GM19023 (cell line): ENCODE measurements at regions not wholly inside any gene's neighbourhood (a gene's known extent, or its start where the extent isn't known, plus 50 kb on each side); places are given as distances from the start of the nearest gene placed in this dataset.
A peak's percentile ranks its signal among the peaks of the same experiment; 100 is the strongest.

Source experiments
- ATAC-seq: cut with Tn5 transposase; IDR thresholded peaks from one replicate; pipeline ENCODE4 v1.9.1; 2021; ENCODE audit warnings: mild to moderate bottlenecking, moderate library complexity; ENCODE audit not compliant: unreplicated experiment

GRCh38 chr4:120528428-120528827, 394.1 kb downstream of the PRDM5 start:
- no peak for ATAC-seq

- no peak for ATAC-seq
Observed at GRCh38 chr4:120526033-120526432, 396.5 kb downstream of the PRDM5 start.

- no peak for ATAC-seq
Observed at GRCh38 chr4:120525106-120525505, 397.4 kb downstream of the PRDM5 start.

- ATAC-seq, result no peak
Observed at GRCh38 chr4:120524237-120524636, 398.3 kb downstream of the PRDM5 start.

- ATAC-seq, result no peak
Observed at GRCh38 chr4:120520761-120521160, 401.8 kb downstream of the PRDM5 start.

GRCh38 chr4:120517966-120518365, 404.6 kb downstream of the PRDM5 start:
- no peak for ATAC-seq

GRCh38 chr4:120509719-120510118, 412.8 kb downstream of the PRDM5 start:
- ATAC-seq, result no peak

- ATAC-seq, result no peak
Observed at GRCh38 chr4:120509222-120509621, 413.3 kb downstream of the PRDM5 start.

- no peak for ATAC-seq
Observed at GRCh38 chr4:120508036-120508435, 414.5 kb downstream of the PRDM5 start.

- no peak for ATAC-seq
Observed at GRCh38 chr4:120506536-120506935, 416.0 kb downstream of the PRDM5 start.

- ATAC-seq, result no peak
Observed at GRCh38 chr4:120498678-120499077, 423.8 kb downstream of the PRDM5 start.

- no peak for ATAC-seq
Observed at GRCh38 chr4:120491481-120491880, 424.8 kb upstream of the MAD2L1 start.

- ATAC-seq, result no peak
Observed at GRCh38 chr4:120481756-120482155, 415.1 kb upstream of the MAD2L1 start.

- ATAC-seq, result no peak
Observed at GRCh38 chr4:120472447-120473131, 405.9 kb upstream of the MAD2L1 start.

- no peak for ATAC-seq
Observed at GRCh38 chr4:120466429-120466828, 399.8 kb upstream of the MAD2L1 start.

- ATAC-seq, result no peak
Observed at GRCh38 chr4:120454788-120455187, 388.1 kb upstream of the MAD2L1 start.

- ATAC-seq, result no peak
Observed at GRCh38 chr4:120452536-120452935, 385.9 kb upstream of the MAD2L1 start.

- no peak for ATAC-seq
Observed at GRCh38 chr4:120452001-120452400, 385.4 kb upstream of the MAD2L1 start.

GRCh38 chr4:120447774-120448173, 381.1 kb upstream of the MAD2L1 start:
- no peak for ATAC-seq

GRCh38 chr4:120446051-120446567, 379.5 kb upstream of the MAD2L1 start:
- ATAC-seq, result peak; percentile 89

GRCh38 chr4:120445186-120445585, 378.5 kb upstream of the MAD2L1 start:
- no peak for ATAC-seq

GRCh38 chr4:120443116-120443515, 376.5 kb upstream of the MAD2L1 start:
- ATAC-seq, result no peak

GRCh38 chr4:120440730-120441129, 374.1 kb upstream of the MAD2L1 start:
- ATAC-seq, result no peak
